Left lung (tissue), 4 donors: ENCODE measurements at regions not wholly inside any gene's neighbourhood (a gene's known extent, or its start where the extent isn't known, plus 50 kb on each side); places are given as distances from the start of the nearest gene placed in this dataset.

Experiments used
- ATAC-seq: fragments of 200-7000 bp; cut with Tn5 transposase; one replicate; pipeline ENCODE4 v1.9.1; 2020; ENCODE audit warnings: moderate library complexity
- DNase-seq, 4 donors: peaks; one replicate each; pipeline ENCODE4 v3.0.0-alpha.2; 2013 to 2020
- H3K27ac ChIP-seq, 2 donors: fragments of 200-600 bp; sonication (generic) in 1 of 2; one replicate each; pipeline versions ENCODE4 v1.5.0 to v1.8.0; 2020 to 2021
- H3K27me3 ChIP-seq, 2 donors: fragments of 200-600 bp; sonication (generic) in 1 of 2; one replicate each; pipeline versions ENCODE4 v1.5.0 to v1.8.0; 2020 to 2021
- H3K36me3 ChIP-seq, 2 donors: fragments of 200-600 bp; sonication (generic) in 1 of 2; one replicate each; pipeline versions ENCODE4 v1.5.0 to v1.8.0; 2020 to 2021
- H3K4me1 ChIP-seq, 2 donors: fragments of 200-600 bp; one replicate each; pipeline ENCODE4 v1.8.0; 2021
- H3K4me3 ChIP-seq, 2 donors: fragments of 200-600 bp; sonication (generic) in 1 of 2; one replicate each; pipeline versions ENCODE4 v1.5.0 to v1.8.0; 2020 to 2021; ENCODE audit warnings: mild to moderate bottlenecking in 1 of 2
- H3K9me3 ChIP-seq, 2 donors: fragments of 200-600 bp; sonication (generic) in 1 of 2; one replicate each; pipeline versions ENCODE4 v1.5.0 to v1.8.0; 2020 to 2021
- intact Hi-C, 2 donors: fragments of 100-400 bp; cut with DNase I; formaldehyde crosslinking; loops; one replicate each; pipeline versions ENCODE4 v1.11.2 to v1.14.2; 2022
- TF ChIP-seq, protein P1 (sequence below), 2 donors: fragments of 200-600 bp; sonication (generic) in 1 of 2; IDR thresholded peaks; one replicate each; pipeline versions ENCODE4 v1.5.0 to v1.8.0; 2021; ENCODE audit warnings: antibody characterized with exemption in 2 of 2
- donor health status: DM: no; HTN: yes; CAD: no.
- donor health status: DM: no; HTN: no; CAD: no.

DNA sequence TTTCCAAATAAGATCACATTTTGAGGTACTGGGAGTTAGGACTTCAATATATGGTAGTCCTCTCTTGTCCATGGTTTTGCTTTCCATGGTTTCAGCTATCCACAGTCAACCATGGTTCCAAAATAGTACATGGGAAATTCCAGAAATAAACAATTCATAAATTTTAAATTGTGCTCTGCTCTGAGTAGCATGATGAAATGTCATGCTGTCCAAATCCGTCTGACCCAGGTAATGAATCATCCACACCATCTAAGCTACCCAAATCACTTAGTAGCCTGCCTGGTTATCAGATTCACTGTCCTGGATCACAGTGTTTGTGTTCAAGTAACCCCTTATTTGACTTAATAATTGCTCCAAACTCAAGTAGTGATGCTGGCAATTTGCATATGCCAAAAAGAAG, 197.9 kb downstream of the TMTC3 start:
- H3K27ac ChIP-seq = no peak overlapping the region
- DNase-seq (no peak), ATAC-seq (no peak)
- intact Hi-C loops = no loop called here
- H3K4me3 ChIP-seq = no peak overlapping the region
- H3K36me3 ChIP-seq = no peaks in the 10 kb centered on the region
- H3K27me3 ChIP-seq = no peaks in the 10 kb centered on the region
- TF ChIP-seq, protein P1, sequence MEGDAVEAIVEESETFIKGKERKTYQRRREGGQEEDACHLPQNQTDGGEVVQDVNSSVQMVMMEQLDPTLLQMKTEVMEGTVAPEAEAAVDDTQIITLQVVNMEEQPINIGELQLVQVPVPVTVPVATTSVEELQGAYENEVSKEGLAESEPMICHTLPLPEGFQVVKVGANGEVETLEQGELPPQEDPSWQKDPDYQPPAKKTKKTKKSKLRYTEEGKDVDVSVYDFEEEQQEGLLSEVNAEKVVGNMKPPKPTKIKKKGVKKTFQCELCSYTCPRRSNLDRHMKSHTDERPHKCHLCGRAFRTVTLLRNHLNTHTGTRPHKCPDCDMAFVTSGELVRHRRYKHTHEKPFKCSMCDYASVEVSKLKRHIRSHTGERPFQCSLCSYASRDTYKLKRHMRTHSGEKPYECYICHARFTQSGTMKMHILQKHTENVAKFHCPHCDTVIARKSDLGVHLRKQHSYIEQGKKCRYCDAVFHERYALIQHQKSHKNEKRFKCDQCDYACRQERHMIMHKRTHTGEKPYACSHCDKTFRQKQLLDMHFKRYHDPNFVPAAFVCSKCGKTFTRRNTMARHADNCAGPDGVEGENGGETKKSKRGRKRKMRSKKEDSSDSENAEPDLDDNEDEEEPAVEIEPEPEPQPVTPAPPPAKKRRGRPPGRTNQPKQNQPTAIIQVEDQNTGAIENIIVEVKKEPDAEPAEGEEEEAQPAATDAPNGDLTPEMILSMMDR (IDR thresholded peaks at IDR 0.05) = no peak
- H3K9me3 ChIP-seq = no peaks in the 10 kb centered on the region
- no peaks in the 10 kb centered on the region for H3K4me1 ChIP-seq

DNA sequence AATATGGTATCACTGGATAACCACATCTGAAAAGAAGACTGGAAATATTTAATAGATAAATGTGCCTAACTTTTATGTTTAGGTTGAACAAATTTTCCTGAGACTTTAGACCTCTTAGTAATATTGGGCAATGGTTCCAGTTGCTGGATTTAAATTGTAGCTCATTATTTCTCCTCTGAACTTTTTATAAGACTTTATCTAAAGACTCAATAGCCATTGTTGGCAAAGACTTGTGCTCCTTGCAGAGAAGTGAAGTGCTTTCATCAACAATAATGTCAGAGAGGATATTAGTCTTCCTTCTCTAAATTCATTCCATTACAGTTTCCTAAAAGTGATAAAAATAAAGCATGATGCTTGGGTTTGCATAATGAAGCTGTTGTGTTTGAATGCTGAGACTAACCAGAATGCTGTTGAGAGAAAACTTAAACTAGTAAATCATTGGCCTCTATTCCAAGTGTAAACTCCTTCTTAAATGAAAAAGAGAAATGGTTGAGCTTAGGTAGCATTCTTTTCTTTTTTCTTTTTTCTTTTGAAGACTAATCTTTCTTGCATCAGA, 200.2 kb downstream of the TMTC3 start:
- Histone ChIP-seq H3K27me3 (no peaks in the 10 kb centered on the region), H3K36me3 (no peaks in the 10 kb centered on the region), H3K9me3 (no peaks in the 10 kb centered on the region), H3K4me1 (no peaks in the 10 kb centered on the region), H3K27ac (no peak overlapping the region), H3K4me3 (no peak overlapping the region)
- TF ChIP-seq, protein P1 (IDR thresholded peaks at IDR 0.05) = no peak
- no peak for ATAC-seq
- intact Hi-C loops = no loop called here
- DNase-seq = no peak

DNA sequence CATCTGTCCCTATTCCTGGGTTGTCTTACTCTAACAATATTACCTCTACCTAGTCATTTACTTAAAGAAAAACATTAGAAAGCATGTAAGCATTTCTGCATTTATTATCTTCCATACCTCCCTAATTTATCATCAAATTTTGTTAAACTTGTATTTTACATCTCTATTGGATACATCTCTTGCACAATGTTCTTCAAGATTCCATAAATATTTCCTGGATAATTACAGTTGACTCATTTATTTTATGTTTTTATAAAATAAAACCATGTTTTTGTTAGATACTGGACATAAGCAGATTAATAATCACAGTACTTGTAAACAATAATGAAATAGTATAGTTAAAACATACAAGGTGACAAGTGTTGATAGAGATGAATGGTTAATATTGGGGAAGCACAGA, 209.0 kb downstream of the TMTC3 start:
- no peak for DNase-seq
- ATAC-seq = no peak
- Histone ChIP-seq H3K27ac (no peak overlapping the region), H3K36me3 (no peaks in the 10 kb centered on the region), H3K4me3 (no peak overlapping the region), H3K27me3 (no peaks in the 10 kb centered on the region), H3K4me1 (no peaks in the 10 kb centered on the region), H3K9me3 (no peaks in the 10 kb centered on the region)
- intact Hi-C loops = no loop called here
- TF ChIP-seq, protein P1 (IDR thresholded peaks at IDR 0.05) = no peak

DNA sequence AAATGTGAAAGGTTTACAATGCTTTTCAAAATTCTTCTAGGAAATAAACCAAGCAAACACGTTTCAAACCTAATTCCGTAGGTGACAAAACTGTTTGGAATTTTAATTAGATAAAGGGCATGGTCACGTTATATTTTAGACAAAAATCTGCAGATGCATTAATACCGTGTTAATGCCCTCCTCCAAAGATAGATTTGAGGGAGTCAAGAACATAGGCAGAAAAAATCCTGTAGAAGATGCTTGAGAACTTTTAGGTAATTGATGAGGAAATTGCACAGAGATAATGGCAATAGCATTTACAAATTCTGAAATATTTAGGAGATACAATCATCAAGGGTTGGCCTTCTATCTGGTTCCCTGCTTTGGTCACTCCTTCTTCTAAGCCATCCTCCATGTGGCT, 212.6 kb downstream of the TMTC3 start:
- TF ChIP-seq, protein P1 (IDR thresholded peaks at IDR 0.05) = no peak
- Histone ChIP-seq H3K4me1 (no peaks in the 10 kb centered on the region), H3K9me3 (peaks cover 0 to 10% of the 10 kb centered on the region in 2 donors), H3K27ac (no peak overlapping the region), H3K36me3 (no peaks in the 10 kb centered on the region), H3K27me3 (no peaks in the 10 kb centered on the region), H3K4me3 (no peak overlapping the region)
- no peak for ATAC-seq
- intact Hi-C loops = no loop called here
- no peak for DNase-seq

DNA sequence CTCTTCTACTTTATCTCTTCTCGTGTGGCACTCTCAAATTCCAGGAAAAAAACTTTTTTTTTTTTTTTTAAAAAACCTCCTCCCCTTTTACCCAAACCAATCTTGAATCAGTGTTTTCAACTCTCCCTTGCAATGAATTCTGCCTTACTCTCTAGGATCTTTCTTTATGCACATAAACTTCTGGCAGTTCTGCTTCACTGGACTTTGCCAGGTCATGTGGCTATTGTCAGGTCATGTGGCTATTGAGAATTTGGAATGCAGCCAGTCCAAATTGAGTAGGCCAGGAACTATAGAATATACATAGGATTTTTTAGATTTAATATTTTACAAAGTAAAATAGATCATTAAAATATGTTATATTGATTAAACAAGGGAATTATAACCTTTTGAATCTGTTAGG, 218.2 kb downstream of the TMTC3 start:
- DNase-seq (no peak), ATAC-seq (no peak)
- peaks cover 0 to 10% of the 10 kb centered on the region in 2 donors for H3K9me3 ChIP-seq
- intact Hi-C loops = no loop called here
- TF ChIP-seq, protein P1 (IDR thresholded peaks at IDR 0.05) = no peak
- no peaks in the 10 kb centered on the region for H3K4me1 ChIP-seq
- H3K27me3 ChIP-seq = no peaks in the 10 kb centered on the region
- no peaks in the 10 kb centered on the region for H3K36me3 ChIP-seq
- H3K4me3 ChIP-seq = no peak overlapping the region
- H3K27ac ChIP-seq = no peak overlapping the region
